ENCODE measurements at regions not wholly inside any gene's neighbourhood (a gene's known extent, or its start where the extent isn't known, plus 50 kb on each side); places are given as distances from the start of the nearest gene placed in this dataset.

GRCh38 chr5:174191850-174192655, 146.5 kb downstream of the NSG2 start:
- no peak for DNase-seq

DNA sequence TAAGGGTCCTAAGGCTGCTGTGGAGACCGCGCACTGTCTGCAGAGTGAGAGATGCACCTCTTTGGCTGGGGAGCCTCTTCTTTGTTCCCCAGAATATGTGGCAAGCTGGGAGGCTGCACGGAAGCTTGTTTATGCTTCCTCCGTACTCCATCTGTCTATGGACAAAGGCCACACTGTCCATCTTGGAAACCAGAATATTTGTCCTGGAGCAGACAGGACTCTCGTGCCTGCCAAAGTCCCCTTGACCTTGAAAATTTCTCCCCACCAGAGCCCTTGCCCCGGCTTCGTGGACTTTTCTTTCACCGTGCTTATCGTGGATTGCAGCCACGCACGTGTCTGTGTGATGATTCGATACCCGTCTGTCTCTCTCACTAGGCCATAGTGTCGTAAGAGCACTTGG, 147.4 kb downstream of the NSG2 start:
- DNase-seq, result no peak

- DNase-seq, result no peak
Observed at GRCh38 chr5:174195517-174195916, 150.0 kb downstream of the NSG2 start.

- no peak for DNase-seq
Observed at GRCh38 chr5:174197929-174198328, 152.4 kb downstream of the NSG2 start.

GRCh38 chr5:174198541-174198940, 153.0 kb downstream of the NSG2 start:
- DNase-seq, result no peak

- no peak for DNase-seq
Observed at GRCh38 chr5:174202996-174203395, 157.5 kb downstream of the NSG2 start.

DNA sequence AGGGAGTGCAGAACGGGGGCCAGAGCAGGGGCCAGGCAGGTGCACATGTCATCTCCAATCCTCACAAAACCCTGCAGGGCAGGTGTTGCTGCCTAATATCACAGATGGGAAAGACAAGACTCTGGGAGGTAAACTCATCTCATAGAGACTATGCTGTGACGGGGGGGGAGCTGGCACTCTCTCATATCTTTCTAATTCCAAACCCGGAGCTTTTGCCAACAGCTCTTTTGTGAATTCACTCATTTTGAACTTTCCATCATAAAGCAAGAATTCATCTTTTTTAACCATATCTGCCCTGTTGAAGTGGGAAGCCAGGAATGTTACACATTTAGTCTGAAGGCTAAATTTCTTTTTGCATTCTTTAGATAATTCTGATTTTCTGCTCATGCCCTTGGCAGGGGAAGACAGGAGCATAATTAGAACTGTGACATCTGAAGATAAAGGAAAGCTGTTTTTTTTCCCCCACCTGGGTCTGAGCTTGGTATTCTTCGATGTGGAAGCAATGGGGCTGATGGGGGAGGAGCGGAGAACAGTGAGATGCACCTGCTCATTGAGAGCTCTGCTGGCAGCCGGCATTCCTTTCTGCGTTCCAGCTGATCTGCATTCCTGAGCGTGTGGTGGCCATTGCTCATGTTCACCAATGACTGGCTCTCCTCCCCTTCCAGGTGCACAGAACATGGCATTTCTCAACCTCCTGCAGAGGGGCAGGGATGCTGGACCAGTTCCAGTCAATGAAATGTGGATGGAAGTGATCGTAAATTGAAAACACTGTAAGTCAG, 159.2 kb downstream of the NSG2 start:
- DNase-seq, result no peak

DNA sequence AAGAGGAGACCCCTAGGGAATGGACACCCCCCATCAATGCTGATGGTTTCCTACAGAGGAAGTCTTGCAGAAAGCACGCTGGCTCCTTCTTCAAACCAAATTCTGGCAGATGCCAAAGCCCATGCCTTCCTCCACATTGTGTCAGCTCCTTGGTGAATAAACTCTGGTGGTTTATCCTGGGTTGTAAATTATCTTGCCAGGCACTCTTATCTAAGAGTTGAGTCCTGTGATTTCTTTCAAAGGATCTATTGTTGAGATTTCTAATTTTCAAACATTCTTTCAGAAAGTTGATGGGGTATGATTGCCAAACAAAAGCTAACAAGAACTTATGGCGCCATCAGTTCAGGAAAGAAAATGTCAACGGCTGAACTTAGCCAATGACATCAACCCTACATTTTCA, 160.4 kb downstream of the NSG2 start:
- no peak for DNase-seq

- DNase-seq, result no peak
Observed at GRCh38 chr5:174210596-174211276, 165.2 kb downstream of the NSG2 start.

GRCh38 chr5:174211277-174211626, 165.7 kb downstream of the NSG2 start:
- DNase-seq, result no peak

GRCh38 chr5:174217527-174217926, 172.0 kb downstream of the NSG2 start:
- no peak for DNase-seq

GRCh38 chr5:174218162-174218561, 172.7 kb downstream of the NSG2 start:
- DNase-seq, result no peak

GRCh38 chr5:174220417-174220816, 174.9 kb downstream of the NSG2 start:
- no peak for DNase-seq

DNA sequence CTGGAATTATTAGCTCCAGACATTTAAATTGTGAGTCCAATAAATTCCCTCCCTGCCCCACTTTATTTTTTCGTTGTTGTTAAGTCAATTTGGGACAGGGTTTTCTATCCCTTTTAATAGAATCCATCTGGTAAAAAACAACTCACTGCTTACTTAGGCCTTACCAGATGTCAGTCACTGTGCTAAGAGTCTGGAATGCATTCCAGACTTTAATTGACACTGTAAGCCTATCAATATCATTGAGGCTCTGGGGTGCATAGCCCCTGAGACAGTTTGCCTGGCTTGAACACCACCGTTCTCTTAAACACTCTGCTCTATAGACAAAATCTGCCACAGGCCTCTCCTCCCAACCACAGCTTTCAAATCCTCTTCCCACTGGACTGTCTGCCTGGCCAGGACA, 175.9 kb downstream of the NSG2 start:
- DNase-seq, result no peak

- no peak for DNase-seq
Observed at GRCh38 chr5:174221946-174222345, 176.4 kb downstream of the NSG2 start.

DNA sequence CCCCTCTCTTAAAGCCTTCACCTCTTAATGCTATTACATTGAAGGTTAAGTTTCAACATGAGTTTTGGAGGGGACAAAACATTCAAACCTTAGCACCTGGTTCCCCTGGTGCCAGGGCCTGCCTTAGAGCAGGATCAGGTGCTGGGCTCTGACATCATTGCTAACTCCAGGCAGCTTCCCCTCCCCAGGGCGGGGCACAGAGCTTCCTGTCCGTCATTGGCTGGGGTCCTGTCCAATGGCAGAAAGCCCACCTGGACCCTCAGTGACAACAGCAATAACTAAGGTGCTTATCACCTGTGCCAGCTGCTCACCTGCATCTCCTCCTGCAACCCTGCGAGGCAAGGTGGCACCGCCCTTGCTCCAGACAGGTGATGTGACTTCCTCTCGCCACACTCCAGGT, 177.4 kb downstream of the NSG2 start:
- no peak for DNase-seq

GRCh38 chr5:174223355-174223754, 177.8 kb downstream of the NSG2 start:
- DNase-seq, result no peak

DNA sequence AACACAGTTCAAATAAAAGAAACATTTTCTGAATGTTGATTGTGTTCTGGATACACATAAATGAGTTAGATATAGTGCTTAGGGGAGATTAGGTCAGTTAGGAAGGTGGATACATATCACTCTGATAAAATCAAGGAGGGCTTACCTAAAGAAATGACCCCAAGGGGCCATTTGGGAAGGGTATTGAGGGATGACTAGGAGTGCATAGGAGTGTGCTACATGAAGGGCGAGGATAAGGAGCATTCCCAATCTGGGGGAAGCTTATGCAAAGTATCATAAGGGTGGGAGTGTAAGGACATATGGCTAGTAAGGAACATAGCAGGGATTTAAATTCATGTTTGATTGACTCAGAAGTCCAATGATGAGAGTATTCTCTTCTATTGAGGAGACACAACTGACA, 183.6 kb downstream of the NSG2 start:
- DNase-seq, result no peak

GRCh38 chr5:174229514-174230370, 184.2 kb downstream of the NSG2 start:
- no peak for DNase-seq

GRCh38 chr5:174231956-174232487, 186.5 kb downstream of the NSG2 start:
- DNase-seq, result no peak

DNA sequence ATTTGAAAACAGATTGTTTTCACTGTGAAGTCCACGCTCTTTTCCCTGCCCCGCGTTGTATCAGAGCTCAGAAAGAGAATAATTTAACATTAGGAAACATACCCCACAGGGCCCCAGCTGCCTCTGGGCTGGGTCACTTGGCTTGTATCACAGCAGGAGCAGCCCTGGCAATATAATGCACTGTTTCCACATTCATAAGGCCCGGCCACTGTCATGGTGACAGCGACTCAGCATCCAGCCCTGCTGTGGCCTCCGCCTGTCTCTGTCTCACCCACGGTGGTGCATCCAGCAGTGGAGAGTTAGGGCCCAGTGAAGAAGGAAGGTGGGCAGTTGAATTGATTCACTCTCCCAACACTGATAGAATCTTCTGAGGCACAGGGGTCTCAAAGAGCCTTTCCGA, 188.9 kb downstream of the NSG2 start:
- no peak for DNase-seq

- no peak for DNase-seq
Observed at GRCh38 chr5:174235221-174236011, 189.9 kb downstream of the NSG2 start.
